Fibroblast of the conjunctiva (primary cell): ENCODE measurements at regions not wholly inside any gene's neighbourhood (a gene's known extent, or its start where the extent isn't known, plus 50 kb on each side); places are given as distances from the start of the nearest gene placed in this dataset.
"Not testable (repeated sequence)": the region's sequence is repeated elsewhere in the genome, so short reads cannot be mapped to it uniquely, and the experiment has no call there.

Experiments
- DNase-seq: peaks from one replicate; pipeline ENCODE4 v3.0.0-alpha.2; 2010; ENCODE audit warnings: low read depth

DNA sequence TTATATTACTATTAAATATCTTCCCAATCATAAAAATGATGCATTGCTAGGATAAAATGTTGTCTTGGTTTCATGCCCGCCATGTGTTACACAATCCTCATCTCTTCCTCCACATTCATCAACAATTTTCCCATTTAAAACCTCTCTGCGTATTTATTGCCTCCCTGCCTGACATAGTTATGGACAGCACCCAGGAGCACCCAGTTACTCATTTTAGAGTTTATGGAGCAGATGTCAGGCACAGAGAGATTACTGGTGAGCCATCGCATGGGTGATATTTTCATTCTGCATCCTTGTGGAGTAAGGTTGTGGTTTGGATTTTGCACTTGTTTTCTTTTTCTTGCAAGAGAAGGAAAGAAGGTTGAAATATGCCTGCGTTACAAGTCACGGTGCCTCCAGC lies 116.7 kb upstream of the NPAS2 start:
- no peak for DNase-seq

DNA sequence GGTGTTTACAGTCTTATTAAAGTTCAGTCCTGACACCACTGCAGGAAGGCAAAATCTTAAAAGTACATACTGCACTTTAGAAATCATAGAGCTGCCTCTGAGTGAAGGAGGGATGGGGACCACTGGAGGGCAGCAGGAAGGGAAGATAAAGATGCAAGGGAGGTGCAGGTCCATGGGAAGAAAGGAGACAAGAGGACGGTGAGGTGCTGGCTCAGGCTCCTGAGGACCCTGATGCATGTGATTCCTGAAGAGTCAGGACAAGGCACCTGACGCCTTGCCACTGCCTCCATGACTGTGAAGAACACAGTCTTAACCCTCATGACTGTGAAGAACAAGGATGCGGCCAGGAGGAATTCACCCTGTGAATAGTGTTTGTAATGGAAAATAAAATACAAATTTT lies 116.2 kb upstream of the NPAS2 start:
- no peak for DNase-seq

DNA sequence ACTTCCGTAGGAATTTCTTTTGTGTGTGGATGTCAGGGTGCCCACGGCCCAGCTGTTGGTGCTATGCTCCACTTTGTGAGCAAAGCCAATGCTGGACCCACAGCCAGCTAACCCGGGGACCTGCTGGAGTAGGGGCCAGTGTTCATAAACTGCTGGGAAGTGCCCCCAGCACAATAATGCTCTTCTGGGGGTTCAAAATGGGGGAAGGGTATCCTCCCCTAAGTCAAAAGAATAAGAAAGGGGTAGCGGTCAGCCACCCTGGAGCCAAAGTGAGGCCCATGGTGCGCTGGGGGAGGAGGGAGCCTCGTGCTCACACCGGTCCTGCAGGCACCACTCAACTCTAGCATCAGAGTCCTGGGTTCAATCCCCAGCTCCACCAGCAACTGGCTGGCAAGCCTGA lies 115.8 kb upstream of the NPAS2 start:
- no peak for DNase-seq

DNA sequence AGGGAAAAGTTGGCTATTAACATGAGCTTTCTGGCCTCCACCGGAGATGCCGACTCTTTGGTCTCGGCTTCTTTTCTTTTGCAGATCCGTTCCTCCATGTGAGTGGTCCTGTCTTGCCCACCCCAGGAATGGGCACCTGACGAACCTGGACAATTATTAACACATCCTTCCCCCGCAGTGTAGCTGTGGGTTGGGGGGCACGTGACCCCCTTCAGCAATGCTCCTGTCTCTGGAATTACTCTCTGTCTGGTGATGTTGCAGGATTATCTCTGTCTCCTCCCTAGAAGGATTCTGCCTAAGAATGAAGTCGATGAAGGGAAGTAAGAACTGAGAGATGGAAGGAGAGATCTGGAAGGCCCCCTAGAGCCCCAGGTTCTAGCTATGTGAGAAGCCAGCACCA lies 115.2 kb upstream of the NPAS2 start:
- DNase-seq, result no peak

DNA sequence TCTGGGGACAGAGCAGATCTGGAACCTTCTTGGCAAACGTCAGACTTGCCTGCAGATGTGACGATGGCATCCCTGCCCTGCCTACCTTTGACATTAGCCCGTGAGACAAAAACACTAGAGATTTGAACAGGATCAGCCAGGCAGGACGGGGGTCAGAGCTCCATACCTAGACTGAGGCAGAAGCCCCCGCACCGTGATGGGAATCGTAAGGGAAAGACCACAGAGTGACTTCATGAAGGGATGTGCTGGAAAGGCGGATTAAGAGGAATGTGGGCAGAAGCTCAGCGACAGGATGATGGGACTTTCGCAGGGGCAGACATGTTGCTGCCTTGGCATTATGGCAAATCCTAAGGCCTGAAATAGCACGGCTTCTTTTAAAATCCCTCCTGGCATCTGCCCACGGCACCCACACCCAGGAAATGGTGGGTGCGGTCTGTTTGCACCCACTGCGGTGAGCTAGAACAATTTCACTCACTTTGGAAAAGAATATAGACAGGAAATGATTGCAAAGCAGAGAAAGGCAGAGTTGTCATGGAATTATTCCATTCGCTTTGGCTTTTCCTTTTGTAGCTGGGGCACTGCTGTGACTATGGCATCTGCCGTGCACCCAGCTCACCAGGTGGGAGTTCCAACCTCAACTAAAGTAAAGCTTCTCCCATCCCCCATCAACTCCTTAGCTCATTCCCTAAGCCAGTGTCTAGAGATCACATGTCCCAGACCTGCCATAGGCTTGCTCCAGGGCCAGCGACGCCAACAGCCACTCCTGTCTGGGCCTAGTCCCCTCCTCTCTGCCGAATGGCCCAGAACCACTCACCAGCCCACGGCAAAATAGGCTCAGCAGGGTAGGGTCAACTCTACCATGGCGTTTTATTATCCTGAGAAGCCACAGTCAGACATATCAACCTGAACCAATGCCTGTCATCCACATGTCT lies 112.7 kb upstream of the NPAS2 start:
- DNase-seq, result no peak

DNA sequence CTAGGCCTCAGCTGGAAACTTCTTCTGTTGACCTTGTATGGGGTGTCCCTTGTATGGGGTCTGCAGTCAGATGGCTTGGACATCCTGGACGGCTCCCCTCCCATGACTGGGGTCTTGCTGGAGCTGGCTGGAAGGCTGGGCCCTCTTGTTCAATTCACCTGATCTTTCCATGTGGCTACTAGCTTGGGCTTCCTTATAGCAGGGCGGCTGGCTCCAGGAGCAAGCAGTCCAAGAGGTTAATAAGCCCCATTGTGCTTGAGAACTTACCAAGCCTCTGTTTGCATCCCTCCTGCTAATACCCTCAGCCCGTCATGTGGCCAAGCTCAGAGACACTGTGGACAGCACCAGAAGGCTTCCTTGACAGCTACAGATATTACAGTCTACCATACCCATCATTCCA lies 111.6 kb upstream of the NPAS2 start:
- no peak for DNase-seq

DNA sequence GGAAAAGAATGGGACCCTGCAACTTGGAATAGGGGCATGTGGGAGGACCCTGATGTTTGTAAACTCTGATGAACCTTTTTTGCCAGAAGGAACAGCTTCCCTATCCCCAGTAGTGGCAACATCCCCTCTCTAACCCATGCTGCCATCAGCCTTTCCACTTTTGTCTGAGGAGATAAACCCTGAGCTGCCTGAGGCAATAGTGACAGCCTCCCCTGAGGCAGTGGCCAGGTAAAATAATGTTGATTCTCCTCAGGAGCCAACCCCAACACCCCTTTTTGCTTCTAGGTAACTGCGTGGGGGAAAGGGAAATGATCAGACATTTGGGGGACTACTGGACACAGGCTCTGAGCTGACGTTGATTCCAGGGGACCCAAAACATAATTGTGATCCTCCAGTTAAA lies 106.8 kb upstream of the NPAS2 start:
- DNase-seq, result no peak

DNA sequence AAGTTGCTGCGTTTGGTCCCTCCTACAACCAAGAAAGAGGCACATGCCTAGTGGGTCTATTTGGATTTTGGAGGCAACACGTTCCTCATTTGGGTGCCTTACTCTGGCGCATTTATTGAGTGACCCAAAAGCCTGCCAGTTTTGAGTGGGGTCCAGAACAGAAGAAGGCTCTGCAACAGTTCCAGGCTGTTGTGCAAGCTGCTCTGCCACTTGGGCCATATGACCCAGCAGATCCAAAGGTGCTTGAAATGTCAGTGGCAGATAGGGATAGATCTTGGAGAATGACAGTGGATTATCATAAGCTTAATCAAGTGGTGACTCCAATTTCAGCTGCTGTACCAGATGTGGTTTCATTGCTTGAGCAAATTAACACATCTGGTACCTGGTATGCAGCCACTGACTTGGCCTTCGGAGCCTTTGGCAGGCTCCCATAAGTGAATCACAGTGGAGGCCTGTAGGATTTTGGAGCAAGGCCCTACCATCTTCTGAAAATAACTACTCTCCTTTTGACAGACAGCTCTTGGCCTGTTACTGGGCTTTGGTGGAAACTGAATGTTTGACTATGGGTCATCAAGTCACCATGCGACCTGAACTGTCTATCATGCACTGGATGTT lies 105.4 kb upstream of the NPAS2 start:
- not testable (repeated sequence) for DNase-seq

DNA sequence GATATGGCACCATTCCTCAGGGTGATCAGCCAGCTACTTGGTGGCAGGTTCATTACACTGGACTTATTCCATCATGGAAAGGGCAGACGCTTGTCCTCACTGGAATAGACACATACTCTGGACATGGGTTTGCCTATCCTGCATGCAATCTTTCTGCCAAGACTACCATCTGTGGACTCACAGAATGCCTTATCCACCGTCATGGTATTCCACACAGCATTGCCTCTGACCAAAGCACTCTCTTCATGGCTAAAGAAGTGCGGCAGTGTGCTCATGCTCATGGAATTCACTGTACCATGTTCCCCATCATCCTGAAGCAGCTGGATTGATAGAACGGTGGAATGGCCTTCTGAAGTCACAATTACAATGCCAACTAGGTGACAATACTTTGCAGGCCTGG lies 104.1 kb upstream of the NPAS2 start:
- DNase-seq, result not testable (repeated sequence)

DNA sequence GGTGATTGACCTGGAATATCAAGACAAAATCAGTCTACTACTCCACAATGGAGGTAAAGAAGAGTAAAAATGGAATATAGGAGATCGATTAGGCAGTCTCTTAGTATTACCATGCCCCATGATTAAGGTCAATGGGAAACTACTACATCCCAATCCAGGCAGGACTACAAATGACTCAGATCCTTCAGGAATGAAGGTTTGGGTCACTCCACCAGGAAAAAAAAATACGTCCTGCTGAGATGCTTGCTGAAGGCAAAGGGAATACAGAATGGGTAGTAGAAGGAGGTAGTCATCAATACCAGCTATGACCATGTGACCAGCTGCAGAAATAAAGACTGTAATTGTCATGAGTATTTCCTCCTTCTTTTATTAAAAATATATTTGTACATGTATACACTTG lies 103.4 kb upstream of the NPAS2 start:
- no peak for DNase-seq

DNA sequence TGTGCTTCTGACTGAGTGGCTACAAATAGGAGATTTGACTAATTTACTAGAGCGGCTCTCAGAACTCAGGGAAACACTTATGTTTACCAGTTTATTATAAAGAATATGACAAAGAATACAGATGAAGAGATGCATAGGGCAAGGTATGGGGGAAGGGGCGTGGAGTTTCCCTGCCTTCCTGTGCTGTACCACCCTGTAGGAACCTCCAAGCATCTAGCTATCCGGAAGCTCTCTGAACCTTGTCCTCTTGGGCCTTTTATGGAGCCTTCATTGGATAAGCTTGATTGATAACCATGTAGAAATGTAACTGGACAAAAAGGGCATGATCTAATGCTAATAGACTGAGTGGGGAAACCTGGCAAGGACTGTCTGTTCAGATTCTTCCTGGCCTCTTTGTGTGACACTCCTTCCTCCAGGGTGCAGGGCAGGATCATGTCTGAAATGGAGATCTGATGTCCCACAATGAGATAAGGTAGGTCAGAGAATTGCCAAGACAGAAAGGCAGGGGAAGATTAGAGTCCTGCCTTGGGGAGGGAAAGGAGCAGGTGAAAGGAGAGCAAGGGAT lies 101.8 kb upstream of the NPAS2 start:
- DNase-seq, result no peak

DNA sequence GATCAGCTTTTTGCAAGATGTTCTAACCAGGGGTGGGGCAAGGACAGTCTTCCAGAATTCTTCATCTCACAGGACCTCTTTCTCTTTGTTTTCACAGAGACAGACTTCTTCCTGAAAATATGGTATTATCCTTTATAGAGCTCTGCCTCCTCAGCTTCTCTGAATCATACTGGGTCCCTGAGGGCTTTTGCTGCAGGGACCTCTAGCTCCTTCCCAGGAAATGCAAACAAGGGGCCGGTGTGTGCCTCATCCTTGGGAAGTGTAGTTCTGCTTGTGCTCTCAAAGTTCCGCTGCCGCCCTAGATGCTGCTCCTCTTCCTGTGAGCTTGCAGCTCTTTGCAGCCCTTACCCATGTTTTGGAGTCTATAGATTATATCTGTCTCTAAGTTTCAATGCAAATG lies 99.5 kb upstream of the NPAS2 start:
- DNase-seq, result no peak

DNA sequence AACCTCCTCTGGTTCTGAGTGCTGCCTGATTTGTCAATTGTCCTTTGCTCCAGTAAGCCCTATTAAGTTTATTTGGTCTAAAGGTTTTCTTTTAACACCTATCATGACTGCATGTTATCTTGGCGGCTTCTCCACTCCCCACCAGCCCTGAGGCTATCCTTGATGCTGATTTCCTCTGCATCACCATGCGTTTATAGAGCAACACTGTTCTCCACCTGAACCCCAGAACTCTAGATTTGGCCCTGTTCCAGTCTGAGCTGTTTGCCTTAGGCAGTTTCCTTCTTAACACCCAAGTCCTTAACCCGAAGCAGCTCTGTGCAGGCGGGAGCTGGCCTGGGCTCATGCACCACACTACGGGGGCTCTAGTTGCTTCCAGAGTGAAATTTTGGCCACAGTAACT lies 98.2 kb upstream of the NPAS2 start:
- DNase-seq, result no peak

DNA sequence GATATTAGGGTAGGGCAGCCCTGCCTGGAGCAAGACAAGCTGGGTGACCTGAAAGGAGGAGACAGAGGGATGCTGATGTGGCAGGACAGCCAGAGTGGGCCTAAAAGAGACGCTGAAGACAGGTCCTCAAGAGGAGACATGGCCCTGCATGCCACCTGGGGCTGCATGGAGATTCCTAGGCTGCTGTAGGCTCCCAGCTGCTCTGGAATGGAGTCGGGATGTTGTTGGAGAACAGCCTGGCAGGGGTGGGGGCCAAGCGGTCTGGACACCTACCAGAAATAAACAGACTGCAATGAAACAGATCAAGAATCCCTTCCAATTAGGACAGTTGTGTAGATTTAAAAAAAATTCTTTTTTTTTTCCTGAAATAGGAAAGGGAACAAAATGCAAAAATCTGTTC lies 97.8 kb upstream of the NPAS2 start:
- DNase-seq, result no peak

DNA sequence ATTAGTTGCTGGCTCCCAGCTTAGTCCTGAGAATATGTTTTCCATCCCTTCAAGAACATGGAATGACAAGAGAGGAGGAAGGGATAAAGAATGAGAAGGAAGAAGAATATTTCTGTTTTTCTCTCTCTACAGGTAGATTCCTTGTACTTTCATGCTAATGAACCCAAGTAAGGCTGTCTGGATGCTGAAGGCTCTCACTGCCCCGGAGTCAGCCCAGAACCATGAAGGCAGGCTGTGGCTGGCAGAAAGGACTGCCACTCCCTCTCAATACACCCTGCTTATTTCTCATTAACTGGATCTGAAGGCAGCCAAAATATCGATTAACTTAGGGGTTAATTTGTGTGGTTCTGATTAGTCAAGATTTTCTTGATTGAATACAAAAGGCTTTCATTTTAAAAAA lies 93.1 kb upstream of the NPAS2 start:
- no peak for DNase-seq

DNA sequence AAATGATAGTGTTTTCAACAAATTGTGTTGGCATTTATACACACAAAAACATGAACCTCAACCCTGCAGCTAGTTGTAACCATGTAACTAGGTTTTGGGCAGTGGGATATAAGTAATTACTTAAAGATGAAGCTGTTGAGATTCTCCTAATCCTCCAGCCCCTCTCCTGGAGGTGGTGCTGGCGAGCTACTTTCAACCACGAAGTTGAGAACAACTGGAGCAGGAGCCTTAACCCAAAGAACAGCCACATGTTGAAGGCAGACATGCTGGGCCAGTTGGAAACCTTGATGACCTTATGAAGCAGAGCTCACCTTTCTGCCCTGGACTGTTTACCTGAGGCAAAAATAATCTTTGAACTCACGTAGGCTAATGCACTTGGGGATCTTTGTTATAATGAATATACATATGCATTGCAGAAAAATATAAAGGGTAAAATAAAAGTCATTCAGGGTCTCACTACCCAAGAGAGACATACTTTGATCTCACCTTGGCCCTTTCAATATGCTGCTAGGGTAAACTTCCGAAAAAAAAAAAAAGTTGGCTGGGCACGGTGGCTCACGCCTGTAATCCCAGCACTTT lies 89.6 kb upstream of the NPAS2 start:
- peak; percentile 75 for DNase-seq

DNA sequence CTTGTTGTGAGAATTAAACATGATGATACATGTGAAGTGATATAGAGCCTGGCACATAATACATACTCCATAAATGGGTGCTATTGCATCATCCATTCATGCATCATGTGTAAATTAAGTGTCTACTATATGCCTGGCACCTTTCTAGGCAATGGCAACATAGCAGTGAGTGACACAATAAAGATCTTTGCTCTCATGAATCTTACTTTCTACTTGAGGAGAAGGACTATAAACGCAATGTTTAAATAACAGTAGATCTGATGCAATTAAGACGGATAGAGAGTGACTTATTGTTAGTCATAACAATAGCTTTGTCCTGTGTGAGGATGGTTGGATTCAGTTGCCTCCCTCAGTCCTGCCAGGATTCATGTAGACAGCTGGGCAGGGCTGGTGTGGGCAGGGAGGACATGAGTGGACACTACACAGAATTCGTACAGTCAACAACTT lies 88.4 kb upstream of the NPAS2 start:
- DNase-seq, result peak; percentile 57

DNA sequence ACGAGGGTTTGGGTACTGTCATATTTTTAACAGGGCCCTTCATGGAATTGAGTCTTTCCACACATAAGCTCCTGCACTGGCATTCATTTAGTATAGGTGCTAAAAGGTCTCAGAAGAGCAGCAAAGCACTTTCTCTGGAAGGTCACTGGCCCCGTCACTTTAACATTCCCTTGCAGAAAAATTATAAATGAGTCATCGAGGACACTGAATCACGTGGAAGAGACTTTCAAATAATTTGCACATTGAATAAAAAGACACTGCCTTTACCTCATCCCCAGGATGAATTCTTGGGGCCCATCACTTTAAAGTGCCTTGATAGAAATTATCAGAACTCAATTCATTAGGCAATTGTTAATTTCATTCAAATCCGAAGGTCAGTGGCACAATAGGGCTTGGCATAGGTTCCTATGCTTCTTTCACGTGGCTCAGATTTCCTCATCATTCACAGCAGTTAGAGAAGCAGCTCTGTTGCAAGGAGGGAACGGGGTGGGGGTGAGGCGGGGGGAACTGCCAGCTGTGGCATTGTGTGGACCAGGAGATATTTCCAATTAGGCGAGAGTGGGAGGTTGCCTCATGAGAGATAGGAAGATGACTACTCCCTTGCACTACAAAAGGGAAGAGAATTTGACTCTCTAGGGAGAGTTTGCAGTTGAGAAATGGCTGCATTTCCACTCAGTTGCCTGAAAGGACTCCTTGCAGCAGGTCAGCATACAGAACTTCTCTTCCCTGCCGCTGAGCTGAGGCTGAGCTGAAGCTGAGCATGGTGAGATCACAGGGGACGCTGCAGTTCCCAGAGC lies 86.3 kb upstream of the NPAS2 start:
- peak; percentile 76 for DNase-seq

DNA sequence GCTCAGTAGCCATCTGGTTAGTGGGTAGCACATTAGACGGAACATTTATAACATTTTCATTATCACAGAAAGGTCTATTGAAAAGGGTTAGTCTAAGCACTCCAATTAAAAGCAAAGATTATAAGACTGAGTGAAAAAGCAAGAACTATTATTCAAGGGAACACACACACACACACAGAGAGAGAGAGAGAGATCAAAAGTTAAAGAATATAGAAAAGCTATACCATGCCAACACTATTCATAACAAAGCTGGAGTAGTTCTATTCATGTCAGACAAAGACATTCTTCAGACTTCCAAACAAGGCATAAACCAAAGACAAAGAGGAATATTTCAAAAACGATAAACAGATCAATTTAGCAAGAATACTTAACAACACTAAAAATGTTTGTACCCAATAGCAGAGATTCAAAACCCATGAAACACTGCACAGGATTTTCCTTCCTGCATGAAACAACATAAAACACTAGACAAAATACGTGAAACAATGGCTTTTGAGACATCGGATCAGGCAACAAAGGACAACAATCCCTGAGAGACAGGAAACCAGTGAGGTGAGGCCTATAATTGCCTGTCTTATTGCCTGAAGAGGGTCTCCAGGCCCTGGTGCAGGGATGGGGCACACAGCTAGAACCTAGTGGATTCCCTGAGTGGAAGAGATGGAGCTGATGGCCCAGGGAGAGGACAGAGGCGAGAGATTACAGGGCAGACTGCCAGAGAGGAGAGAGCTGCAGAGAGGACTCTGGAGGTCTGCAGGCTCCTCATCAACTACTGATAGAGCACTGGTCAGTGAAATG lies 83.6 kb upstream of the NPAS2 start:
- DNase-seq, result no peak

DNA sequence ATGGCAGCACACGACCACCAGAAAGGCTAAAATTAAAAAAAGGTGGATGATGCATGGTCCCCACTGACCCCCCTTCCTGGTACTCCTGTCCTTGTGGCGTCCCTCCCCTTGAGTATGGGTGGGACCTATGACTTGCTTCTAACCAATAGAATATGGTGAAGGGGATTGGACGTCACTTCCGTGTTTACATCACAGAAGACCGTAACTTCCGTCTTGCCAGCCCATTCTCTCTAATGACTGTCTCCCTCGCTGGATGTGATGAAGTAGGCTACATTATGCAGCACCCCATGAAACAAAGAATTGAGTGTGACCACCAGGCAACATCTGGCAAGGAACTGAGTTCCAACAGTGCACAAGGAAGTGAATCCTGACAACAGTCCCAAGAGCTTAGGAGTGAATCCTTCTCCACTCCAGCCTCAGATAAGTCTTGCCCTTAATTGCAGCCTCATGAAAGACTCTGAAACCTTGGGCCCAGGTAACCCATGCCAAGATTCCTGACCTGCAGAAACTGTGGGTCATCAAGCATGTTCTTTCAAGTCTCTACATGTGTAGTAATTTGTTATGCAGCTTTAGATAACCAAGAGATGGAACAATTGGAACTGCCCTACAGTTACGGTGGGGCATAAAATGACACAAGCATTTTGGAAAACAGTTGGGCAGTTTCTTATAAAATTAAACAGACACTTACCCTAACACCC lies 80.1 kb upstream of the NPAS2 start:
- no peak for DNase-seq

DNA sequence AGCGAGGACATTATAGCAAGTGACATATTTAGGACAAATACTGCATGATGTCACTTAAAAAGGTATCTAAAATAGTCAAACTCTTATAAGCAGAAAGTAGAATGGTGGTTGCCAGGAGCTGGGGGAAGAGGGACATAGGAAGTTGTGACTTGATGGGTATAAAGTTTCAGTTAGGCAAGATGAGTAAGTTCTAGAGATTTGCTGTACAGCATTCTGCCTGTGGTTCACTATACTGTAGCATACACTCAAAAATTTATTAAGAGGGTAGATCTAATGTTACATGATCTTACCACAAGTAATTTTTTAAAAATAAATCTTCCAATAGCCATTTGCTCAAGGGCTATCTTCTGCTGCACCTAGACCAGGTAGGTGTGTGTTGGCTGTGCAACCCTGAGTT lies 78.1 kb upstream of the NPAS2 start:
- DNase-seq, result no peak
